ENCODE measurements at regions not wholly inside any gene's neighbourhood (a gene's known extent, or its start where the extent isn't known, plus 50 kb on each side); places are given as distances from the start of the nearest gene placed in this dataset.

DNA sequence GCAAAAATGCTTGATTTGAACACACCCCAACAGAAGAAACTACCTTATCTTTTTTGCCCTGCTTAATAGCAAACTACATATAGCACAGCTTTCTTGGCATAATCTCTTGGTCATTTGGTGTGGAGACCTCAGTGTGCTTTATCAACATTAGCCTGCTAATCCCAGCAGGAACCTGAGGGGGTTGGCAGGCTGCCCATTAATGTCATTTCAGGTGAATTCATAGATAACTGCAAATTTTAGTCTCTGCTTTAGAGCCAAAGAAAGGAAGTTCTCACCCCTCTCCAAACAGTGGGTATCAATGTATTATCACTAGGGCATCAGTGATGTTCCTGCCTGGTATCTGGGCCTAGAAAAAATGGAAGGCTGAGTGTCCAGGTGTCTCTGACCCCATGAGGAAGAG, 489.0 kb downstream of the NTRK2 start:
- Histone ChIP-seq H3K36me3 (ENCODE audit: low read length) (no peaks in the 10 kb centered on the region), H2AFZ (ENCODE audit: low read depth, low read length, severe bottlenecking) (no peak overlapping the region), H3K79me2 (ENCODE audit: insufficient read depth, low read length) (no peaks in the 10 kb centered on the region), H3K4me2 (ENCODE audit: low read depth, low read length, poor library complexity, severe bottlenecking) (no peak overlapping the region), H3K27ac (ENCODE audit: low read depth, low read length) (no peak overlapping the region), H3K4me3 (ENCODE audit: insufficient read depth, low read length, poor library complexity, severe bottlenecking) (no peak overlapping the region), H3K27me3 (ENCODE audit: low read length) (no peaks in the 10 kb centered on the region), H3K9ac (ENCODE audit: low read length) (no peak overlapping the region), H4K20me1 (ENCODE audit: low read depth, low read length) (no peaks in the 10 kb centered on the region), H3K9me2 (replicated peaks; ENCODE audit: insufficient read depth, low read length) (no peaks in the 10 kb centered on the region), H3F3A (ENCODE audit: insufficient read depth) (no peaks in the 10 kb centered on the region), H3K9me3 (ENCODE audit: insufficient read depth, low read length) (no peaks in the 10 kb centered on the region)
- TF ChIP-seq EZH2phosphoT487 (conservative IDR thresholded peaks at IDR 0.05; ENCODE audit: low read length) (no peak), CTCF (IDR thresholded peaks at IDR 0.05; ENCODE audit: insufficient read depth, low read length, poor library complexity, severe bottlenecking) (no peak)

- Histone ChIP-seq H3K9me3 (ENCODE audit: insufficient read depth, low read length) (no peaks in the 10 kb centered on the region), H3K27ac (ENCODE audit: low read depth, low read length) (no peak overlapping the region), H3K79me2 (ENCODE audit: insufficient read depth, low read length) (no peaks in the 10 kb centered on the region), H4K20me1 (ENCODE audit: low read depth, low read length) (no peaks in the 10 kb centered on the region), H3K4me2 (ENCODE audit: low read depth, low read length, poor library complexity, severe bottlenecking) (no peak overlapping the region), H2AFZ (ENCODE audit: low read depth, low read length, severe bottlenecking) (no peak overlapping the region), H3K4me3 (ENCODE audit: insufficient read depth, low read length, poor library complexity, severe bottlenecking) (no peak overlapping the region), H3K27me3 (ENCODE audit: low read length) (no peaks in the 10 kb centered on the region), H3K9ac (ENCODE audit: low read length) (no peak overlapping the region), H3K36me3 (ENCODE audit: low read length) (no peaks in the 10 kb centered on the region), H3K9me2 (replicated peaks; ENCODE audit: insufficient read depth, low read length) (no peaks in the 10 kb centered on the region), H3F3A (ENCODE audit: insufficient read depth) (no peaks in the 10 kb centered on the region)
- TF ChIP-seq CTCF (IDR thresholded peaks at IDR 0.05; ENCODE audit: insufficient read depth, low read length, poor library complexity, severe bottlenecking) (no peak), EZH2phosphoT487 (conservative IDR thresholded peaks at IDR 0.05; ENCODE audit: low read length) (no peak)
Measured at GRCh38 chr9:85157772-85158171, 488.2 kb downstream of the NTRK2 start.

DNA sequence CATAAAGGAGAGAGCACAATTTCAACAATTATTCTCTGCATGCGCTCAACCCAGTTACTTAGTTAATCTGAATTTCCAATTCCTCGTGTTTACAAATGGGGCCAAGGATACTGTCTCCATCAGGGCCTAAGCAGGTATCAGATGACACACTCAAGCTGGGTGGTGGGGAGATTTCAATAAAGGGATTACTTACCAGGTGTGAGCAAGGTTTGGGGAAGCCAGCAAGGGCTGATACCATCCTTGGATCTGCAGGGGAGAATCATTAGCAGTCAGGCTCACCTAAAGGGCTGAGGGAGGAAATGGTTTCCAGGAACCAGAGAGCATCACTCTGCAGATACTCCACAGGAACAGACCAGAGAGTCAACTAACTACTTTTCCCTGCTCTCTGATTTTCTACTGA, 487.1 kb downstream of the NTRK2 start:
- Histone ChIP-seq H3K4me2 (ENCODE audit: low read depth, low read length, poor library complexity, severe bottlenecking) (no peak overlapping the region), H3K4me3 (ENCODE audit: insufficient read depth, low read length, poor library complexity, severe bottlenecking) (no peak overlapping the region), H3K27me3 (ENCODE audit: low read length) (no peaks in the 10 kb centered on the region), H4K20me1 (ENCODE audit: low read depth, low read length) (no peaks in the 10 kb centered on the region), H3K9ac (ENCODE audit: low read length) (no peak overlapping the region), H3K79me2 (ENCODE audit: insufficient read depth, low read length) (no peaks in the 10 kb centered on the region), H3K36me3 (ENCODE audit: low read length) (no peaks in the 10 kb centered on the region), H3K9me2 (replicated peaks; ENCODE audit: insufficient read depth, low read length) (no peaks in the 10 kb centered on the region), H3F3A (ENCODE audit: insufficient read depth) (no peaks in the 10 kb centered on the region), H2AFZ (ENCODE audit: low read depth, low read length, severe bottlenecking) (no peak overlapping the region), H3K27ac (ENCODE audit: low read depth, low read length) (no peak overlapping the region), H3K9me3 (ENCODE audit: insufficient read depth, low read length) (no peaks in the 10 kb centered on the region)
- TF ChIP-seq EZH2phosphoT487 (conservative IDR thresholded peaks at IDR 0.05; ENCODE audit: low read length) (no peak), CTCF (IDR thresholded peaks at IDR 0.05; ENCODE audit: insufficient read depth, low read length, poor library complexity, severe bottlenecking) (no peak)

DNA sequence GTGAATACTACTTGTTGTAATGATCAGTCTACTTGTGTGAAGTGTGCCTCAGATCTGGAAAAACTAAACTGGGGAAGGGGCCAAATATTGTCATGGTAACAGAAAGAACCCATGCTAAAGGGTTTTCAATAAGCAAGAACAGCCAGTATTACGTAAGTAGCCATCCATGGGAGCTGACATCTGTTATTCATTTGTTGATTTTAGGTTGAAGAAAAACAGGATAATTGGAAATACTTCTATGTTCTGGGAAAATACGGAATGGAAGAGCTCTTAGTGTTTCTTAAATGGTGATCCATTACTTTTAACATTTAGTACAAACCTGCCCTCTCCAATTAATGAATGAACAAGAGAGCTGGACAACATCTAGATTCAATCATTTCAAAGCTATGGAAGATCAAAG, 485.8 kb downstream of the NTRK2 start:
- Histone ChIP-seq H3K79me2 (ENCODE audit: insufficient read depth, low read length) (no peaks in the 10 kb centered on the region), H3K36me3 (ENCODE audit: low read length) (no peaks in the 10 kb centered on the region), H3K9me2 (replicated peaks; ENCODE audit: insufficient read depth, low read length) (no peaks in the 10 kb centered on the region), H3K4me2 (ENCODE audit: low read depth, low read length, poor library complexity, severe bottlenecking) (no peak overlapping the region), H3K9me3 (ENCODE audit: insufficient read depth, low read length) (no peaks in the 10 kb centered on the region), H3K4me3 (ENCODE audit: insufficient read depth, low read length, poor library complexity, severe bottlenecking) (no peak overlapping the region), H2AFZ (ENCODE audit: low read depth, low read length, severe bottlenecking) (no peak overlapping the region), H3F3A (ENCODE audit: insufficient read depth) (no peaks in the 10 kb centered on the region), H3K9ac (ENCODE audit: low read length) (no peak overlapping the region), H3K27me3 (ENCODE audit: low read length) (no peaks in the 10 kb centered on the region), H4K20me1 (ENCODE audit: low read depth, low read length) (no peaks in the 10 kb centered on the region), H3K27ac (ENCODE audit: low read depth, low read length) (no peak overlapping the region)
- TF ChIP-seq CTCF (IDR thresholded peaks at IDR 0.05; ENCODE audit: insufficient read depth, low read length, poor library complexity, severe bottlenecking) (no peak), EZH2phosphoT487 (conservative IDR thresholded peaks at IDR 0.05; ENCODE audit: low read length) (no peak)
